ENCODE measurements at regions not wholly inside any gene's neighbourhood (a gene's known extent, or its start where the extent isn't known, plus 50 kb on each side); places are given as distances from the start of the nearest gene placed in this dataset.

DNA sequence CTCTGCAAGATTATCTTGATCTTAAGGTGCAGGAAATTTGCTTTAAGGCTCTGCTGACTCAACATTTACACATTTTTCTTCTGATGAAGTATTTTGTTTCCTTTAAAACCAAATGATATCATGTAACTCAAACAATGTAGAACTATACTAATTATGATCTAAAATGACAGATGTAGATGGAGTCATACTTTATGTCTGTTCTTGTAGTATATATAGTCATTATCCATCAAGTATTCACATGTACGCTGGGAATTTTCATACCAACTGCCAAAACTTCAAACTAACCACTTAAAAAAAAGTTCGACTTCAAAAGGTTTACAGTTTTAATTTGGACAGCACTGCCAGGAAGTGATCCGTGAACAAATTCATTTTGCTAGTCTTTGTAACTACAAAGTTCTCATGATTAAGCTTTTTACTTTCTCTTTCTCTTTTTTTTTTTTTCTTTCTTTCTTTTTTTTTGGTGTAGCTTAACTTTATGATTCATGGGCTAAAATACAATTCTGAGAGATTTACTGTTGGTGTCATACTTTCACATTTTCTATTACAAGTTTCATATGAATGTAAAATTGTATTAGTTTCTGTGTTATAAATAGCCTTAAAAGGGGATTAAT, 509.0 kb upstream of the CXADR start:
- intact Hi-C loops (cut with micrococcal nuclease; ENCODE audit: unreplicated experiment): no loop called here
- no peak overlapping the region for H3K27ac Mint-ChIP-seq (ENCODE audit: unreplicated experiment)
- BruUV-seq (replicated peaks): no TSS peak
- no peaks in the 10 kb centered on the region for H3K4me1 Mint-ChIP-seq (ENCODE audit: low read depth, unreplicated experiment)
- no peak for DNase-seq
- peaks cover 4% of the 10 kb centered on the region for H3K9me3 Mint-ChIP-seq (ENCODE audit: low read depth, unreplicated experiment)
- H3K4me3 Mint-ChIP-seq (ENCODE audit: low read depth, unreplicated experiment): no peak overlapping the region
- H3K36me3 Mint-ChIP-seq (ENCODE audit: insufficient read depth, unreplicated experiment): no peaks in the 10 kb centered on the region
- TF ChIP-seq CTCF (IDR thresholded peaks at IDR 0.05; ENCODE audit: unreplicated experiment): no peak
- CTCF ChIA-PET: no interaction called here
- no peaks in the 10 kb centered on the region for H3K27me3 Mint-ChIP-seq (ENCODE audit: unreplicated experiment)

GRCh38 chr21:17032141-17032655, 480.6 kb upstream of the CXADR start:
- H3K4me3 Mint-ChIP-seq (ENCODE audit: low read depth, unreplicated experiment): no peak overlapping the region
- peaks cover 5% of the 10 kb centered on the region for H3K9me3 Mint-ChIP-seq (ENCODE audit: low read depth, unreplicated experiment)
- no peaks in the 10 kb centered on the region for H3K36me3 Mint-ChIP-seq (ENCODE audit: insufficient read depth, unreplicated experiment)
- CTCF ChIA-PET: no interaction called here
- intact Hi-C loops (cut with micrococcal nuclease; ENCODE audit: unreplicated experiment): no loop called here
- no peak overlapping the region for H3K27ac Mint-ChIP-seq (ENCODE audit: unreplicated experiment)
- BruUV-seq (replicated peaks): no TSS peak
- peaks cover 8% of the 10 kb centered on the region for H3K27me3 Mint-ChIP-seq (ENCODE audit: unreplicated experiment)
- no peak for DNase-seq
- H3K4me1 Mint-ChIP-seq (ENCODE audit: low read depth, unreplicated experiment): no peaks in the 10 kb centered on the region
- TF ChIP-seq CTCF (IDR thresholded peaks at IDR 0.05; ENCODE audit: unreplicated experiment): no peak

DNA sequence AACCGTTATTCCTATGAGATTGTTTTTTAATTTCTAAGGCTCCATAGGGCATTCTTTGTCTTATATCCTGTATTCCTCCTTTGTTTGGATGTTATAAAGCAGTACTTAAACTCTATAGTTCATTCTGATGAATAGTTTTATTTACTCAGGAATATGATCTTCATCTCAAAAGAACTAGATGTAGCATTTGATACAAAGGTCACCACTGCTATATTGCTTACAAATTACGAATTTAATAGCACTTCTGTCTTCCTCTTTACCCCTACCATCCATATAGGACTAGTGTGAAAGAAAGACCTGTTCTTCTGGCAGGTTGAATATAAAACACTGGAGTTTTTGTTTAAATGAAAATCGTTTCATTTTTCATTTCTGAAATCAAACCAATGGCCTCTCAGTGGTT, 468.1 kb upstream of the CXADR start:
- Mint-ChIP-seq H3K4me1 (ENCODE audit: low read depth, unreplicated experiment) (peaks cover 18% of the 10 kb centered on the region), H3K27ac (ENCODE audit: unreplicated experiment) (no peak overlapping the region), H3K9me3 (ENCODE audit: low read depth, unreplicated experiment) (peaks cover 2% of the 10 kb centered on the region), H3K27me3 (ENCODE audit: unreplicated experiment) (no peaks in the 10 kb centered on the region), H3K4me3 (ENCODE audit: low read depth, unreplicated experiment) (no peak overlapping the region), H3K36me3 (ENCODE audit: insufficient read depth, unreplicated experiment) (no peaks in the 10 kb centered on the region)
- no TSS peak for BruUV-seq (replicated peaks)
- TF ChIP-seq CTCF (IDR thresholded peaks at IDR 0.05; ENCODE audit: unreplicated experiment): no peak
- DNase-seq: no peak
- intact Hi-C loops (cut with micrococcal nuclease; ENCODE audit: unreplicated experiment): loop anchor here (5.0 kb wide), 1 partner anchor 102 kb away; no protein-coding TSS in a partner anchor
- CTCF ChIA-PET: interaction anchor here (0.8 kb wide), 1 partner anchor 226 kb away, joined by 3 read pairs; no protein-coding TSS in a partner anchor

GRCh38 chr21:17045214-17045853, 467.5 kb upstream of the CXADR start:
- peak; percentile 25 for TF ChIP-seq CTCF (IDR thresholded peaks at IDR 0.05; ENCODE audit: unreplicated experiment)
- DNase-seq: no peak
- BruUV-seq (replicated peaks): no TSS peak
- Mint-ChIP-seq H3K9me3 (ENCODE audit: low read depth, unreplicated experiment) (peaks cover 2% of the 10 kb centered on the region), H3K4me1 (ENCODE audit: low read depth, unreplicated experiment) (peaks cover 22% of the 10 kb centered on the region), H3K27ac (ENCODE audit: unreplicated experiment) (no peak overlapping the region), H3K4me3 (ENCODE audit: low read depth, unreplicated experiment) (no peak overlapping the region), H3K27me3 (ENCODE audit: unreplicated experiment) (no peaks in the 10 kb centered on the region), H3K36me3 (ENCODE audit: insufficient read depth, unreplicated experiment) (no peaks in the 10 kb centered on the region)
- CTCF ChIA-PET: no interaction called here
- intact Hi-C loops (cut with micrococcal nuclease; ENCODE audit: unreplicated experiment): loop anchor here (5.0 kb wide), 1 partner anchor 103 kb away; no protein-coding TSS in a partner anchor
